Esophagus (tissue), 2 donors: ENCODE measurements at regions not wholly inside any gene's neighbourhood (a gene's known extent, or its start where the extent isn't known, plus 50 kb on each side); places are given as distances from the start of the nearest gene placed in this dataset.
"Not testable (repeated sequence)": the region's sequence is repeated elsewhere in the genome, so short reads cannot be mapped to it uniquely, and the experiment has no call there.

Experiments used
- H3K27ac ChIP-seq, 2 donors: one replicate each; pipeline ENCODE4 v1.5.1; 2013; ENCODE audit warnings: low read depth in 2 of 2, mild to moderate bottlenecking in 2 of 2, inconsistent platforms in 1 of 2, low read length in 1 of 2, moderate library complexity in 1 of 2
- H3K27me3 ChIP-seq, 2 donors: one replicate each; pipeline ENCODE4 v1.6.1; 2013; ENCODE audit warnings: low read length in 2 of 2, control low read depth in 1 of 2, mild to moderate bottlenecking in 1 of 2; ENCODE audit not compliant: insufficient read depth in 2 of 2, control insufficient read depth in 1 of 2
- H3K36me3 ChIP-seq, 2 donors: one replicate each; pipeline ENCODE4 v1.6.1; 2013; ENCODE audit warnings: low read length in 1 of 2; ENCODE audit not compliant: control insufficient read depth in 2 of 2, insufficient read depth in 2 of 2
- H3K4me1 ChIP-seq, 2 donors: one replicate each; pipeline ENCODE4 v1.6.1; 2013; ENCODE audit warnings: low read length in 1 of 2; ENCODE audit not compliant: control insufficient read depth in 2 of 2, insufficient read depth in 2 of 2
- H3K4me3 ChIP-seq, 2 donors: one replicate each; pipeline ENCODE4 v1.5.1; 2013; ENCODE audit warnings: low read length in 2 of 2, mild to moderate bottlenecking in 2 of 2, low read depth in 1 of 2, moderate library complexity in 1 of 2
- H3K9me3 ChIP-seq, 2 donors: one replicate each; pipeline ENCODE4 v1.6.1; 2013; ENCODE audit warnings: mild to moderate bottlenecking in 2 of 2, low read depth in 1 of 2, low read length in 1 of 2, moderate library complexity in 1 of 2; ENCODE audit not compliant: control insufficient read depth in 2 of 2, insufficient read depth in 1 of 2
- WGBS, 2 donors: extraction: QIAGEN DNeasy Blood & Tissue Kit; methylation state at CpG; one replicate each; pipeline ENCODE4 v1.1.7; 2013; 5-methylcytosine and 5-hydroxymethylcytosine counted together
- donor health status: healthy with polysubstance abuse.
- donor health status: Bipolar disorder and iron deficiency.

- Histone ChIP-seq H3K36me3 (no peaks in the 10 kb centered on the region), H3K4me3 (no peak overlapping the region), H3K27me3 (no peaks in the 10 kb centered on the region), H3K4me1 (peaks cover 0 to 10% of the 10 kb centered on the region in 2 donors), H3K9me3 (no peaks in the 10 kb centered on the region), H3K27ac (no peak overlapping the region)
- WGBS, 2 donors: 38 to 47% methylated on average over 1 of the region's 1 CpG
These were observed 102.7 kb upstream of the PELI1 start for GRCh38 chr2:64246962-64247361.

GRCh38 chr2:64249426-64249825 lies 105.2 kb upstream of the PELI1 start:
- Histone ChIP-seq H3K4me1 (peaks cover 0 to 4% of the 10 kb centered on the region in 2 donors), H3K27me3 (no peaks in the 10 kb centered on the region), H3K4me3 (no peak overlapping the region), H3K27ac (no peak overlapping the region), H3K36me3 (no peaks in the 10 kb centered on the region), H3K9me3 (no peaks in the 10 kb centered on the region)
- WGBS, 2 donors: 96 to 100% methylated on average over 3 of the region's 3 CpGs

- WGBS, 2 donors: 92% methylated on average over 2 of the region's 2 CpGs
These were observed 105.8 kb upstream of the PELI1 start for GRCh38 chr2:64250063-64250462.

GRCh38 chr2:64250751-64251423 lies 106.7 kb upstream of the PELI1 start:
- Histone ChIP-seq H3K36me3 (no peaks in the 10 kb centered on the region), H3K27ac (no peak overlapping the region), H3K4me1 (no peaks in the 10 kb centered on the region), H3K27me3 (no peaks in the 10 kb centered on the region), H3K9me3 (no peaks in the 10 kb centered on the region), H3K4me3 (no peak overlapping the region)
- 89 to 93% methylated on average over 7 of the region's 7 CpGs for WGBS, 2 donors

More at GRCh38 chr2:64250063-64250462, 105.8 kb upstream of the PELI1 start:
- no peaks in the 10 kb centered on the region for H3K27me3 ChIP-seq
- no peaks in the 10 kb centered on the region for H3K9me3 ChIP-seq
- no peaks in the 10 kb centered on the region for H3K36me3 ChIP-seq
- no peaks in the 10 kb centered on the region for H3K4me1 ChIP-seq
- no peak overlapping the region for H3K4me3 ChIP-seq
- no peak overlapping the region for H3K27ac ChIP-seq

GRCh38 chr2:64251497-64252250 lies 107.5 kb upstream of the PELI1 start:
- Histone ChIP-seq H3K27ac (no peak overlapping the region), H3K4me1 (no peaks in the 10 kb centered on the region), H3K27me3 (no peaks in the 10 kb centered on the region), H3K4me3 (no peak overlapping the region), H3K36me3 (no peaks in the 10 kb centered on the region), H3K9me3 (no peaks in the 10 kb centered on the region)
- 77 to 79% methylated on average over 5 of the region's 5 CpGs for whole genome bisulfite sequencing, 2 donors

- not testable (repeated sequence) for H3K4me3 ChIP-seq, H3K4me1 ChIP-seq, H3K27ac ChIP-seq, H3K27me3 ChIP-seq, H3K36me3 ChIP-seq, H3K9me3 ChIP-seq
- 88% methylated on average over 9 of the region's 11 CpGs for WGBS, 2 donors
These were observed 108.2 kb upstream of the PELI1 start for GRCh38 chr2:64252251-64252978.

- 87 to 92% methylated on average over 8 of the region's 9 CpGs for WGBS, 2 donors
- not testable (repeated sequence) for H3K9me3 ChIP-seq, H3K4me1 ChIP-seq, H3K36me3 ChIP-seq, H3K27ac ChIP-seq, H3K4me3 ChIP-seq, H3K27me3 ChIP-seq
These were observed 109.2 kb upstream of the PELI1 start for GRCh38 chr2:64253421-64253820.

- Histone ChIP-seq H3K27me3 (no peaks in the 10 kb centered on the region), H3K36me3 (no peaks in the 10 kb centered on the region), H3K9me3 (no peaks in the 10 kb centered on the region), H3K4me3 (no peak overlapping the region), H3K27ac (no peak overlapping the region), H3K4me1 (peaks cover 0 to 5% of the 10 kb centered on the region in 2 donors)
- WGBS, 2 donors: 95 to 96% methylated on average over 5 of the region's 5 CpGs
These were observed 114.3 kb upstream of the PELI1 start for GRCh38 chr2:64258566-64258965.

- Histone ChIP-seq H3K27me3 (no peaks in the 10 kb centered on the region), H3K36me3 (no peaks in the 10 kb centered on the region), H3K4me3 (no peak overlapping the region), H3K9me3 (no peaks in the 10 kb centered on the region), H3K4me1 (peaks cover 0 to 5% of the 10 kb centered on the region in 2 donors), H3K27ac (peak overlapping the region in 1 of 2 donors; percentile 1)
- 27 to 44% methylated on average over 2 of the region's 2 CpGs for WGBS, 2 donors
These were observed 115.1 kb upstream of the PELI1 start for GRCh38 chr2:64259312-64259711.
